Ammon's horn (tissue), 1 donor: ENCODE measurements at regions not wholly inside any gene's neighbourhood (a gene's known extent, or its start where the extent isn't known, plus 50 kb on each side); places are given as distances from the start of the nearest gene placed in this dataset.

Source experiments
- DNase-seq: peaks from one replicate; pipeline ENCODE4 v3.0.0-alpha.2; 2016; ENCODE audit warnings: low spot score

- no peak for DNase-seq
Observed at GRCh38 chr20:4559106-4559505, 127.2 kb upstream of the PRNP start.

GRCh38 chr20:4556781-4557180 is 129.5 kb upstream of the PRNP start:
- no peak for DNase-seq

- DNase-seq = no peak
Observed at GRCh38 chr20:4555188-4555890, 130.9 kb upstream of the PRNP start.

GRCh38 chr20:4554346-4554745 is 131.9 kb upstream of the PRNP start:
- no peak for DNase-seq

GRCh38 chr20:4552075-4552640 is 134.1 kb upstream of the PRNP start:
- no peak for DNase-seq

- DNase-seq = no peak
Observed at GRCh38 chr20:4550740-4551139, 135.5 kb upstream of the PRNP start.

GRCh38 chr20:4549711-4550259 is 136.5 kb upstream of the PRNP start:
- no peak for DNase-seq

- no peak for DNase-seq
Observed at GRCh38 chr20:4548552-4548951, 137.7 kb upstream of the PRNP start.

GRCh38 chr20:4546786-4547185 is 139.5 kb upstream of the PRNP start:
- DNase-seq = no peak

- DNase-seq = no peak
Observed at GRCh38 chr20:4546342-4546741, 139.9 kb upstream of the PRNP start.

- no peak for DNase-seq
Observed at GRCh38 chr20:4545526-4545925, 140.7 kb upstream of the PRNP start.

GRCh38 chr20:4544765-4545164 is 141.5 kb upstream of the PRNP start:
- DNase-seq = no peak

GRCh38 chr20:4542270-4542669 is 144.0 kb upstream of the PRNP start:
- DNase-seq = no peak

GRCh38 chr20:4534315-4534714 is 151.9 kb upstream of the PRNP start:
- DNase-seq = no peak

GRCh38 chr20:4533368-4534133 is 152.7 kb upstream of the PRNP start:
- DNase-seq = no peak

- DNase-seq = no peak
Observed at GRCh38 chr20:4532772-4533171, 153.5 kb upstream of the PRNP start.

- DNase-seq = no peak
Observed at GRCh38 chr20:4524792-4525191, 161.5 kb upstream of the PRNP start.

- DNase-seq = no peak
Observed at GRCh38 chr20:4524307-4524706, 161.9 kb upstream of the PRNP start.

GRCh38 chr20:4522310-4522709 is 163.9 kb upstream of the PRNP start:
- DNase-seq = no peak

- no peak for DNase-seq
Observed at GRCh38 chr20:4521170-4521968, 164.9 kb upstream of the PRNP start.

- no peak for DNase-seq
Observed at GRCh38 chr20:4519534-4519933, 166.7 kb upstream of the PRNP start.

- DNase-seq = no peak
Observed at GRCh38 chr20:4516876-4517275, 169.4 kb upstream of the PRNP start.
